Breast epithelium (tissue), 4 donors: ENCODE measurements at regions not wholly inside any gene's neighbourhood (a gene's known extent, or its start where the extent isn't known, plus 50 kb on each side); places are given as distances from the start of the nearest gene placed in this dataset.
"Not testable (repeated sequence)": the region's sequence is repeated elsewhere in the genome, so short reads cannot be mapped to it uniquely, and the experiment has no call there.

Source experiments
- DNase-seq, 2 donors: peaks; one replicate each; pipeline ENCODE4 v3.0.0-alpha.2; 2019; ENCODE audit warnings: low spot score in 2 of 2
- H3K27ac ChIP-seq, 2 donors: fragments of 200-600 bp; sonication (generic) in 1 of 2; one replicate each; pipeline ENCODE4 v1.5.1; 2016 to 2019; ENCODE audit warnings: mild to moderate bottlenecking in 1 of 2
- H3K27me3 ChIP-seq, 2 donors: fragments of 200-600 bp; sonication (generic) in 1 of 2; one replicate each; pipeline versions ENCODE4 v1.5.1 to v1.6.0; 2017 to 2019; ENCODE audit warnings: control low read depth in 1 of 2, mild to moderate bottlenecking in 1 of 2
- H3K36me3 ChIP-seq: fragments of 200-600 bp; one replicate; pipeline ENCODE4 v1.5.1; 2019
- H3K4me1 ChIP-seq, 2 donors: fragments of 200-600 bp; sonication (generic); one replicate each; pipeline ENCODE4 v1.5.1; 2016 to 2019; ENCODE audit warnings: control low read depth in 1 of 2
- H3K4me3 ChIP-seq, 3 donors: fragments of 200-600 bp; sonication (generic); 1 replicate in 2 of 3; 2 replicates in 1 of 3; pipeline ENCODE4 v1.5.1; 2016 to 2019; ENCODE audit warnings: mild to moderate bottlenecking in 3 of 3, moderate library complexity in 2 of 3
- H3K9me3 ChIP-seq, 2 donors: fragments of 200-600 bp; sonication (generic) in 1 of 2; one replicate each; pipeline ENCODE4 v1.5.1; 2016 to 2019; ENCODE audit warnings: control low read depth in 1 of 2
- POLR2A ChIP-seq: fragments of 450-650 bp; IDR thresholded peaks from one replicate; pipeline ENCODE4 v1.6.1; 2016; ENCODE audit warnings: antibody characterized with exemption, mild to moderate bottlenecking, moderate library complexity
- POLR2AphosphoS5 ChIP-seq, 3 donors: sonication (generic); formaldehyde crosslinking; IDR thresholded peaks; one replicate each; pipeline ENCODE4 v1.6.1; 2017; ENCODE audit warnings: antibody characterized with exemption in 3 of 3
- intact Hi-C: fragments of 100-400 bp; cut with DNase I; formaldehyde crosslinking; loops from one replicate; pipeline ENCODE4 v1.15.1; 2023; ENCODE audit warnings: low total_unique reads
- TF ChIP-seq, protein P1 (sequence below), 3 donors: fragments of 450-650 bp; IDR thresholded peaks; one replicate each; pipeline ENCODE4 v1.5.1; 2016 to 2017; ENCODE audit warnings: antibody characterized with exemption in 3 of 3, mild to moderate bottlenecking in 3 of 3, moderate library complexity in 3 of 3

DNA sequence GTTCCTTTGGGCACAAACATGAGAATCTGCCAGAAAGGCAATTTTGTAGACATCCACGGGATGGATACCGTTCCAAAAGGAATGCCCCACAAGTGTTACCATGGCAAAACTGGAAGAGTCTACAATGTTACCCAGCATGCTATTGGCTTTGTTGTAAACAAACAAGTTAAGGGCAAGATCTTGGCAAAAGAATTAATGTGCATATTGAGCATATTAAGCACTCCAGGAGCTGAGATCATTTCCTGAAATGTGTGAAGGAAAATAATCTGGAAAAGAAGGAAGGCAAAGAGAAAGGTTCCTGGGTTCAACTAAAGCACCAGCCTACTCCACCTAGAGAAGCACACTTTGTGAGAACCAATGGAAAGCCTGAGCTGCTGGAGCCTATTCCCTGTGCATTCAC, 103.9 kb upstream of the ARG1 start:
- TF ChIP-seq POLR2AphosphoS5 (IDR thresholded peaks at IDR 0.05) = no peak
- TF ChIP-seq, protein P1, sequence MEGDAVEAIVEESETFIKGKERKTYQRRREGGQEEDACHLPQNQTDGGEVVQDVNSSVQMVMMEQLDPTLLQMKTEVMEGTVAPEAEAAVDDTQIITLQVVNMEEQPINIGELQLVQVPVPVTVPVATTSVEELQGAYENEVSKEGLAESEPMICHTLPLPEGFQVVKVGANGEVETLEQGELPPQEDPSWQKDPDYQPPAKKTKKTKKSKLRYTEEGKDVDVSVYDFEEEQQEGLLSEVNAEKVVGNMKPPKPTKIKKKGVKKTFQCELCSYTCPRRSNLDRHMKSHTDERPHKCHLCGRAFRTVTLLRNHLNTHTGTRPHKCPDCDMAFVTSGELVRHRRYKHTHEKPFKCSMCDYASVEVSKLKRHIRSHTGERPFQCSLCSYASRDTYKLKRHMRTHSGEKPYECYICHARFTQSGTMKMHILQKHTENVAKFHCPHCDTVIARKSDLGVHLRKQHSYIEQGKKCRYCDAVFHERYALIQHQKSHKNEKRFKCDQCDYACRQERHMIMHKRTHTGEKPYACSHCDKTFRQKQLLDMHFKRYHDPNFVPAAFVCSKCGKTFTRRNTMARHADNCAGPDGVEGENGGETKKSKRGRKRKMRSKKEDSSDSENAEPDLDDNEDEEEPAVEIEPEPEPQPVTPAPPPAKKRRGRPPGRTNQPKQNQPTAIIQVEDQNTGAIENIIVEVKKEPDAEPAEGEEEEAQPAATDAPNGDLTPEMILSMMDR (IDR thresholded peaks at IDR 0.05) = no peak
- TF ChIP-seq POLR2A = no peak
- intact Hi-C loops = no loop called here

DNA sequence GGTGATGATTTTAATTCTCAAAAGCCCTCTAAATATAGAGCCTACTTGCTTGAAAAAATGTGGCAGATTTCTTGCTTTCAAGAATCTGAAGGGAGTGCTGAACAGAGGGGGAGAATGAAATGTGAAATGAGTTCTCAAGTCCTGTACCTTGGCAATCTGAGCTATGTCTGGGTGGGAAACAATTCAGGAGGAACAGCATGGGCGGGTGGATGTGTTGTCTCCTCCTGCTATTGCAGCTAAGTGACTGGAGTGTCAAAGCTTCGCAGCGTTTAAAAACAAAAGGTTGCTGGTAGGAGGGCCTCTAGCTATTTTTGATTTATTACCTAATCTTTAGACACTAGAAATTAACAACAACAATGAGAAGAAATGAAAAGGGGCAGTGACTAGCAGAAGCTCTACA, 102.5 kb upstream of the ARG1 start:
- no peak for DNase-seq
- TF ChIP-seq, protein P1 (IDR thresholded peaks at IDR 0.05) = no peak
- TF ChIP-seq POLR2AphosphoS5 (IDR thresholded peaks at IDR 0.05) (no peak), POLR2A (no peak)
- Histone ChIP-seq H3K4me1 (no peaks in the 10 kb centered on the region), H3K36me3 (no peaks in the 10 kb centered on the region), H3K9me3 (peaks cover 5 to 13% of the 10 kb centered on the region in 2 donors), H3K27ac (no peak overlapping the region), H3K27me3 (no peaks in the 10 kb centered on the region), H3K4me3 (no peak overlapping the region)
- intact Hi-C loops = no loop called here

More for the DNA sequence above, 103.9 kb upstream of the ARG1 start:
- no peak for DNase-seq
- H3K4me1 ChIP-seq = no peaks in the 10 kb centered on the region
- no peaks in the 10 kb centered on the region for H3K27me3 ChIP-seq
- no peak overlapping the region for H3K4me3 ChIP-seq
- peaks cover 0 to 6% of the 10 kb centered on the region in 2 donors for H3K9me3 ChIP-seq
- H3K27ac ChIP-seq = no peak overlapping the region
- H3K36me3 ChIP-seq = no peaks in the 10 kb centered on the region

DNA sequence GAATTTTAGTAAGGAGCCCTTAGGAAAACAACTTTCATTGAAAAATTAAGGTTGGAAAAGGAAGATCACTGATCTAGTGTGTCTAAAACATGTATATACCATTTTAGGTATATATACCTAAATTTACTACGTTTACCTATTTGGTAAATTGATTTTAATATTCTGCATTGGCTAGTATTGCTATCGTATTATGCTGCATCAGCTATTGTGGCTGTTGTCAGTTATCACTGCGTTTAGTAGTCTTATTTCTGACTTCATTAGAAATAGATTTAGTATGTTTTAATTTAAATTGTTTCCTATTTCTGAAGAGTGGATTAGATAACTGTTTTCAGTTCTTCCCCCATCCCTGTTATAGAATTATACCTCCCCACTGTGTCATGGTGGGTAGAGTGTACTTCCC, 101.7 kb upstream of the ARG1 start:
- intact Hi-C loops = no loop called here
- no peaks in the 10 kb centered on the region for H3K4me1 ChIP-seq
- no peak overlapping the region for H3K27ac ChIP-seq
- DNase-seq = no peak
- no peaks in the 10 kb centered on the region for H3K27me3 ChIP-seq
- H3K4me3 ChIP-seq = no peak overlapping the region
- TF ChIP-seq, protein P1 (IDR thresholded peaks at IDR 0.05) = no peak
- TF ChIP-seq POLR2AphosphoS5 (IDR thresholded peaks at IDR 0.05) (no peak), POLR2A (no peak)
- H3K9me3 ChIP-seq = peaks cover 5 to 18% of the 10 kb centered on the region in 2 donors
- no peaks in the 10 kb centered on the region for H3K36me3 ChIP-seq

DNA sequence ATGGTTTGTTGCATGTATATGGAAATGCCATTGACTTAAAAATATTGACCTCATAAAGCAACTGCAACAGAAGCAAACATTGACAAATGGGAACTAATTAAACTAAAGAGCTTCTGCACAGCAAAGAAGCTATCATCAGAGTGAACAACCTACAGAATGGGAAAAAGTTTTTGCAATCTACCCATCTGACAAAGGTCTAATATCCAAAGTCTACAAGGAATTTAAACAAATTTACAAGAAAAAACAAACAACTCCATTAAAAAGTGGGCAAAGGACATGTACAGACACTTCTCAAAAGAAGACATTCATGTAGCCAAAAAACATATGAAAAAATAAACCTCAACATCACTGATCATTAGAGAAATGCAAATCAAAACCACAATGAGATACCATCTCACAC, 99.7 kb upstream of the ARG1 start:
- DNase-seq, H3K4me3 ChIP-seq, intact Hi-C loops, H3K4me1 ChIP-seq, H3K36me3 ChIP-seq, H3K27ac ChIP-seq, H3K27me3 ChIP-seq: not testable (repeated sequence)
- H3K9me3 ChIP-seq = peaks cover 5 to 18% of the 10 kb centered on the region in 2 donors

DNA sequence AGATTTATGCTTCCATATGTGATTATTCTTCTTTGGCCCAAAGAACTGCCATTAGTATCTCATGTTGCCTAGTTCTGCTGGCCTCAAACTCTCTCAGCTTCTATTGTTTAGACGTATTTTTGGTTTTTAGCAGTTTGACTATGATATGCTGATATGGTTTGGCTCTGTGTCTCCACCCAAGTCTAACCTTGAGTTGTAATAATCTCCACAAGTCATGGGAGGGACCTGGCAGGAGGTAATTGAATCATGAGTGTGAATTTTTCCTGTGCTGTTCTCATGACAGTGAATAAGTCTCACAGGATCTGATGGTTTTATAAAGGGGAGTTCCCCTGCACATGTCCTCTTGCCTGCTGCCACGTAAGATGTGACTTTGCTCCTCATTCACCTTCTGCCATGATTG, 96.7 kb upstream of the ARG1 start:
- H3K27ac ChIP-seq = no peak overlapping the region
- TF ChIP-seq POLR2AphosphoS5 (IDR thresholded peaks at IDR 0.05) = no peak
- TF ChIP-seq, protein P1 (IDR thresholded peaks at IDR 0.05) = no peak
- no peak for TF ChIP-seq POLR2A
- H3K4me1 ChIP-seq = no peaks in the 10 kb centered on the region
- no peak for DNase-seq
- no peaks in the 10 kb centered on the region for H3K27me3 ChIP-seq
- no peak overlapping the region for H3K4me3 ChIP-seq
- no peaks in the 10 kb centered on the region for H3K36me3 ChIP-seq
- intact Hi-C loops = no loop called here
- H3K9me3 ChIP-seq = peaks cover 5 to 18% of the 10 kb centered on the region in 2 donors

DNA sequence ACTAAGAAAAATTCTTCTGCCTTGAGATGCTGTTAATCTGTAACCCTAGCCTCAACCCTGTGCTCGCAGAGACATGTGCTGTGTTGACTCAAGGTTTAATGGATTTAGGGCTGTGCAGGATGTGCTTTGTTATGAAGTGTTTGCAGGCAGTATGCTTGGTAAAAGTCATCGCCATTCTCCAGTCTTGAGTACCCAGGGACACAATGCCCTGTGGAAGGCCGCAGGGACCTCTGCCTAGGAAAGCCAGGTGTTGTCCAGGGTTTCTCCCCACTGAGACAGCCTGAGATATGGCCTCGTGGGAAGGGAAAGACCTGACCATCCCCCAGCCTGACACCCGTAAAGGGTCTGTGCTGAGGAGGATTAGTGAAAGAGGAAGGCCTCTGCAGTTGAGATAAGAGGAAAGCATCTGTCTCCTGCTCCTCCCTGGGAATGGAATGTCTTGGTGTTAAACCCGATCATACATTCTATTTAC, 94.2 kb upstream of the ARG1 start:
- H3K9me3 ChIP-seq = peaks cover 5 to 16% of the 10 kb centered on the region in 2 donors
- H3K27me3 ChIP-seq, H3K27ac ChIP-seq, intact Hi-C loops, H3K4me1 ChIP-seq, DNase-seq, H3K4me3 ChIP-seq, H3K36me3 ChIP-seq: not testable (repeated sequence)
